NCI-H187 treated with DMSO at 0.1 percent for 48 hours (cell line): ENCODE measurements at regions not wholly inside any gene's neighbourhood (a gene's known extent, or its start where the extent isn't known, plus 50 kb on each side); places are given as distances from the start of the nearest gene placed in this dataset.

Experiments used
- DNase-seq: peaks from one replicate; lab custom pipeline; 2025; lab: John Stamatoyannopoulos, UW

- DNase-seq: no peak
Observed at GRCh38 chr1:228894442-228894989, 159.2 kb downstream of the RHOU start.

- DNase-seq: no peak
Observed at GRCh38 chr1:228897901-228898300, 162.6 kb downstream of the RHOU start.

DNA sequence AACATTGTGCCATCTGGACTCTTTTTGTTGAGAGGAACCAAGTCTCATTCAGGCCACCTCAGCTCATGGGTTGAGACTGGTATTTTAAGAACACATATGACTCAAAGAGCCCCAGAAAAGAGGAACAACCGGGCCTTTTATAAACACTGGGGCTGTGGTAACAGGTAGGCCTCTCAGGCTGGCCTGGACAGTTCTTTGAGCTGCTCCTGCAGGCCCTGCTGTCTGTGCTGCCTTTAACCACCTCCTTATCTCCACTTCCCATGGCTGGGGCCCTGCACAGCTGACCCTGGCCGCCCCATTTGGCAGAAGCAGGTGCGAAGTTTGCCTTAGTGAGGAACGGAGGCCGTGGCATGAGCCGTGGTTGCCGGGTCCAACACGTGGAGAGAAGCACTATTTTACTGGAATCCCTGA is 163.3 kb downstream of the RHOU start:
- no peak for DNase-seq

DNA sequence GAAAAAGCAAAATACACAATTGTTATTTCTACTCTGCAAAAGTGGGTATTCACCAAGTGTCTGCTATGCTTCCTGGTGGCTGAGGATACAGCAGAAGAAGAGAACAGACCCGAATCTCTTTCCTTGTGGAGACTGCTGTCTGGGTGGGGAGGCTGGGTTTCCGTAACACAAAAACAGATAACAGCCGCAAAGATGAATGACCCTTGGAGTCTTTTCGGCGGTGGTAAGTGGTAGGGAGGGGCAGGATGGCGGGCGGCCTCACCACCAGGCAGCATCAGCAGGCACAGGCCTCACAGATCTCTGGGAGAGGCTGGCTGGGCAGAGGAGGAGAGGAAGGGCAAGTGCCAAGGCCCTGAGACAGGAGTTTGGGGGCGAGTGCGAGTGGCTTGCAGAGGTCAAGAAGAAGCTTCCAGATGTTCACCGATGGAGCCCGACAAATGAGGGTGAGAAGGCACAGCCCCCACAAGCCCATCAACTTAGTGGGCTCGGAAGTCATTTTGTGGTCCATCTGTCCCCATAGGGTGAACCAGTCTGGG is 164.2 kb downstream of the RHOU start:
- no peak for DNase-seq

DNA sequence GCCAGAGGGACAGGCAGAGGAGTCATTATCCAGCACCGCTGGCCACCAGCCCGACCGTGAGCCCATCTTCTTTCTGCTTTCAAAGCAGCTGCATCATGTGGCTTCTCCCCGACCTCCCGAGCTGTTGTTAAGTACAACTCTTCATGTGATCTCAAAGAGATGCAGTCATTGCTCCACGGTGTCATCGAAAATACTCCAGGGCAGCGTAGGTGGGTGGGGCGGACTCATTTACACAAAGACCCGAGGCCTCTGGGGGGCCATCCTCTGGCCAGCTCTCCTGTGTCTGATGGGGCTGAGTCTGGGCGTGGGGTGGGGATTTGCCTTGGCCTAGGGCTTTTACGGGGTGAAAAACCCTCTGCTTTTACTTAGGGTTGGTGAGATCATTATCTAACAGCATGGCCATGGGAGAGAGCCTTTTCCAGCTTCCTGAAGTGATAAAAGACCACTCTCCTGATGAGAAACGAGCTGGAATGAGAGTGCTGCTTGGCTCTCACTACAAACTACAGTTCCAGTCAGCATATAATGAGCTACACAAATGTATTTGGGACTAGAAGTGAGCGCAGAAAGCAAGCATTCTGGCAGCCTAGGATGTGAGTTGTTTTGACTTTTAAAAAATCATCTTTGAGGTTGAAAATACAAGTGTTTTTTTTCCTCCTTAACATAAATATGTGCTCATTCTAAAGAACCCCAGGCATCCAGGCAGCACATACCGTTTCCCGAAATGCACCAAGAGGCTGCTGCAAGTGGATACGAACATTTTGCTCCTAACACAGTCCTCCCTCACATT is 165.0 kb downstream of the RHOU start:
- DNase-seq: no peak

DNA sequence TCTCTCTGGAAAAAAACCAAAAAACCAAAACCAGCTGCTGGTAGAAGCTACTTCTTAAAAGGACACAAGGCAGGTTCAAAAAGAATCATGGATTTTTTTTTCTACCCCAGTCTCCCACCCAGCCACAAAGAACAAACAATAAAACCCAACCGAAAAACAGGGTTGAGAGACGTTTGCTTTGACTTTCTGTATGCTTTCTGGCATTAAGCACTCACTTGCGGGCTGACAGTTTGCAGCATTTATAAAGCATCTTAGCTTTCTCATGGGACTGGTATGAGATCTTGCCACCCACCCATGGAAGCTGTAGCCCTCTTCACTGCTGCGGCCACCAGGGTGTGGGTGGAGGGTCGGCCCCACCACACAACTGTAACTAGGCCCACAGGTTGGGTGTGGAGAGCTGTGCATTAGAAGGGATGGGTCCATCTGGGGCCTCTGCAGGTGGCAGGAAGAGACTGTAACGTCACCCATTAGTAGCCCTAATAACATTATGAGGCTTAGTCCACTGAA is 165.7 kb downstream of the RHOU start:
- no peak for DNase-seq

GRCh38 chr1:228901936-228902681 is 166.8 kb downstream of the RHOU start:
- DNase-seq: no peak

DNA sequence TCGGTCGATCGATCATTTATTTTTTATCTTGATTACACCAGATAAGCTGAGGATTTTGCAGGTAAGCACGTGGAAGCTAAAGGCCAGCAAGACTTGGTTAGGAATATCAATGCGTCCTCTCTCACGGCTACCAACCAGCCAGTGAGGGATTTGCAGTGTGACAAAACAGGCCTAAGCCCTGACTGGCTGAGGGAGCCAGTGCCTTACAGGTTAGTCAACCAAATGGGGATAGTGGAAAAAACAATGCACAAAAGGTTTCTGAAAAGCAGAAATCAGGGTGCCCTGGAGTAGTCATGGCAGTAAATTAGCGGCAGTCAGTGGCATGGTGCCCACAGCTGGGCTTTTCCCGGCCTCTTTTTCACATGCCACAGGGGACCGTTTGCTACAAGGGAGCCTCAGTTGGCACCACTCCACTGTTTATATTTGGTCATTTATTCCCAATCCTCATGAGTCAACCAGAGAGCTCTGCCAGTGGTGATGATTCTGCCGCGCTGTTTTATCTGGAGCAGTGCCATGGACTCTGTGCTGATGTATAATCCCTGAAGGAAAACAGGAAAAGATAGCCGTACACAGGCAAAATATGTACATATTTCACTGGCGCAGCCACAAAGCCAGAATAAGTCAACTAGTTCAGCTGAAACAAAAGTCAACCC is 167.6 kb downstream of the RHOU start:
- DNase-seq: no peak

DNA sequence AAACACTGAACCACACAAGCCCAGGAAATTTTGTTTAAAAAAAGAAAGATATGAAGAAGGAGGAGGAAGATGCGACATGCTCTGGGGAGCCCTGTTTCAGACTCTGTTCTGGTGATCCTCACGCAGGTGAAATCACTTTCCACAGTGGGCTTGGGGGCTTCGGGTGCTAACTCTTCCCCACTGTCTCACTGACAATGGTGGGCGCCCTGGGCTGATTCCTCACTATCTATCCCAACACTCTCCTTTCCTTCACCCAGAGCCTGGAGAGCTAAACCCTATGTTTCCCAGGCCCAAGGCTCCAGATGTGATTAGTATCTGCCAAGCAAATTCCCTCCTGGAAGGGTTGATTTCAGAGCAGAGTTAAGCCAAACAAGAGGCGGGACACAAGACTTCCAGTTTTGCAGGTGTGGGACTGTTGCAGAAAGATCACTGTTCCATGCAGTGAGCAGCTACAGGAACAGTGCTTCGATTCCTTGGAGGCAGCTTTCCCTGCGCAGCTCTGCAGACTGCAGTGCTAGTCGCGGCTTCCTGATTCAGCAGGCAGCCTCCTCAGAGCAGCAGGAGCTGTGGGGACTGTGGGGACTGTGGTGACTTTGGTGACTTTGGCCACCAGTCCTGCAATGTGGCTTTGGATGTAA is 168.3 kb downstream of the RHOU start:
- DNase-seq: no peak

DNA sequence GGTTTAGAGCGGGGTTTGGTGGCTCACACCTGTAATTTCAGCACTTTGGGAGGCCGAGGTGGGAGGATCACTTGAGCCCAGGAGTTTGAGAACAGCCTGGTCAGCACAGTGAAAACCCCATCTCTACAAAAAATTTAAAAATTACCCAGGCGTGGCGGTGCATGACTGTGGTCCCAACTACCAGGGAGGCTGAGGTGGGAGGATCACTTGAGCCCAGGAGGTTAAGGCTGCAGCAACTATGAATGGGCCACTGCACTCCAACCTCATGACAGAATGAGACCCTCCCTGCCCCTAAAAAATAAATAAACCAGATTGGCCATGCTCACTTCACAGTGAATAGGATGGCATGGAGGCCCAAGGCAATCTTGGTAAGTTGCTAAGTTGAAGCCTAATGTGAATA is 168.9 kb downstream of the RHOU start:
- no peak for DNase-seq

GRCh38 chr1:228905701-228906101 is 170.4 kb downstream of the RHOU start:
- DNase-seq: no peak

GRCh38 chr1:228906223-228906860 is 171.1 kb downstream of the RHOU start:
- no peak for DNase-seq

GRCh38 chr1:228911225-228912210 is 176.2 kb downstream of the RHOU start:
- DNase-seq: no peak

DNA sequence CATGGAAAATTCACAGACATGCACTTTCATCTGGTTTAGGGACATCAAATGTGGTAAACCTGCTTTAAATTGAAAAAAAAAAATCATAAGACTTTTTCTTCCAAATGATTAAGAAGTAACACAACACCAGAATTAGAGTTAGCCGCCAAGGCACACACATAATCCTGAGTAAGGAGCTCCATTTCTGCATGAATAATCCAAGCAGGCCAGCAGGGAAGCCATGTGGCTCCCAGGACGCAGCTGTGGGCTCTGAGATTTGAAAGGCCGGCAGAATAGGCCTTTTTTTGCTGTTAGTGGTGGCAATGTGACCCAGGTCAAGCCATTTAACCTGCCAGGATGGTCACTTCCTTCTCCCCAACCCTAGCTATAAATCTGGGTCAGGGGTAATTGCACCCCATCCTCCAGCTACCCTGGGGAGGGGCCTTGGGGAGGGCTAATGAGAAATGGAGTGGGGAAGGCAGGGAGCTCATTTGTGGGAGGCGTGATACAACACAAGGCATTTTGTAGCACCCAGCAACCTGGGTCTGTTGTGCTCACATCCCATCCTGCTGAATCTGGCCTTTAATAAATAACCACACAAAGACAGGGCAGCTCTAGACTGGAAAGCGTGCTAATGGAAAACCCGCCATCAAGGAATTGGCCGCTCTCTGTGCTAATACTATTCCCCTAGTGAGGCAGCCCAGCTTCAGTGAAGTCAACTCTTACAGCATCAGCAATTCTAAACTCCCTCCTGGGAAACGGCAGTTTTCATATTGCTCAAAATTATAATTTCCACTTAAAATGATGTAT is 178.5 kb downstream of the RHOU start:
- DNase-seq: no peak

DNA sequence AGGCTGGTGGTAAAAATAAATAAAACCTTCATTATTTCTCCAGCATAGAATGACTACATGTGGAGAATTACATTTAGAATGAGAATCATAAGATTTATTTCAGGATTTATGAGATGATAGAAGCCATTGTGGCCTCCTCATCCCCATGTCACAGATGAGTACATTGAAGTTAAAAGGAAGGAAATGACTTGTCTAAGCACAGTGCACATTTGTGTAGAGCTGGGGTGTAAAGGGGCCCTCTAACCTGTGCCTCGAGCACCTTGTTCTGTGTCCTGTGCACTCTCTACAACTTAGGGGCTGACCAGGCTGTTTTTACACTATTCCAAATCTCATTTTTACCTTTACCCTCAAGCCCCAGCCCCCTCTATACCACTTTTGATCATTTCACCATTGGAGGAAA is 179.4 kb downstream of the RHOU start:
- no peak for DNase-seq

- no peak for DNase-seq
Observed at GRCh38 chr1:228917342-228917741, 182.1 kb downstream of the RHOU start.

DNA sequence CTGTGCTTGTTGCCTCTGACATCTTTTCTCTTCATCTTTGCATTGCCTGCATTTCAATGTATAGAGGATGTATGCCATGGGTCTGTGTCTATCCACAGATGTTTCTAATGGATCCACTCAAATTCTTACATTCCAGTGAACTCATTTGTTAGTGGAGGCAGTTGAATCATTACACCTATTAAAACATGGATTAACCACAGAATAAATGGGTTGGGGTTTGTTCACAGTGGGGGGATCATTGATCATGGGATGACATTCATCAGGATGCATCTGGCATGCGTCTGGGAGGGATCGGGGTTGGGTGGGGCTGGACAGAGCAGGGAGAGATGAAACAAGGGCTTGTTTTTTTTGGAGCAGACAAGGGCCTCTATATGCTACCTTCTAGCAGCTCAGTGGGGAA is 182.5 kb downstream of the RHOU start:
- no peak for DNase-seq

DNA sequence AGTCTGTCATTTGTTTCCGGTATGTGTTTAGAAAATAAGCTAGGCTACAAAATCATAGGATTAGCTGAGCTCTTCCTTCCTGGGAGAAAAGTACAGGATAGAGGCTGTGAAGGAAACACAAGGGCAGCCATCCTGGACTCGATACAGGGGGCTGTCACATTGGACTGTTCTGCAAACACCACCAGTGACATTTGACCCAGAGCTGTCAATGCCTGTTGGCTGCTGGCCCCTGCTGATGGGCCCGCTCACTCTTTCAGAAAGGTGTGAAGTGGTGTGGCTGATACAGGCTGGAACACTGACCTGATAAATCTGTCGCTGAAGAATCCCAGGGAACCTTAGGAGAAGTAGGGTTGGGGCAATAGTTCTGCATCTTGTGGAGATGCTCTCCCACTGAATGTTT is 183.1 kb downstream of the RHOU start:
- no peak for DNase-seq

DNA sequence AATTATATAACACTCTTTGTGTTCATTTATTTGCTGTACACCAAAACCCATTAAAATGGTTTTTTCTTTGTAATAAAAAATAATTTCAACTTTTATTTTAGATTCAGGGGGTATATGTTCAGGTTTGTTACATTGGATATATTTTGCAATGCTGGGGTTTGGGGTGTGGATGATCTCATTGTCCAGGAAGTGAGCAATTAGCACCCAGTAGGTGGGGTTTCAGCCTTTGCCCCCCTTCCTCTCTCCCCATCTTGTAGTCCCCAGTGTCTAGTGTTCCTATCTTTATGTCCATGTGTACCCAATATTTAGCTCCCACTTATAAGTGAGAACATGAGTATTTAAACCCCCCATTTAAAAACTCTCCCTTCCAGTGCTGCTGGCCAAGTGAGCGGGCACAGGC is 184.6 kb downstream of the RHOU start:
- no peak for DNase-seq
